Inflammatory macrophage treated with lipopolysaccharide for 1 hour (primary cell): ENCODE measurements at regions not wholly inside any gene's neighbourhood (a gene's known extent, or its start where the extent isn't known, plus 50 kb on each side); places are given as distances from the start of the nearest gene placed in this dataset.

Source experiments
- DNase-seq, 2 donors: peaks; one replicate each; pipeline ENCODE4 v3.0.0-alpha.2; 2020 to 2022

DNA sequence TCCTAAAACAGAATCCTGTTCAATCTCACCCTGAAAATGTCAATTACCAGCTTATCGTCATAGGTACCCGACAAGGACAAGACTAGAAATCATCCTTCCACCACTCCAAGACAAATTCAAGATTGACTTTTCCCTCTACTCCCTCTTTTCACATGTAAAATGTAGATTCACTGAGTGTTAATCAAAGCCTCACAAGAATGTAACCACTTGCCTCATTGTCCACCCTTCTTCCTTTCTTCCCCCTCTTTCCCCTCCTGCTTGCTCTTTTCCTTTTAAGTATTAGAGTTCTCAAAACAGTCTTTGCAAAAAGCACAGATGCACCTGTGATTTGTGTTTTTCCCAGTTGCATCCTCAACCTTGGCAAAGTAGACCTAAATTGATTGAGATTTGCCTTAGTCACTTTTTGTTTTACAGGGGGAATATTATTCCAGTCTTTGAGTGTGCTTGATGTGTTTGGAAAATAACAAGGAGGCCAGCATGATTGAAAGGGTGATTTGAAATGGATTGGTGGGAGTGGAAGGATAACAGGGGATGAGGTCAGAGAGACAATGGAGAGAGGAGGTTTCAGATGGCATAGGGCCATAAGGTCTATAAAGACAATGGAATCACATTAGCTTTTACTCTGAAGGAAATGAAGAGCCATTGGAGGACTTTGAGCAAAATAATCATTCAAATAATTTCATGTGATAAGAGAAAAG lies 231.3 kb upstream of the TYRP1 start:
- no peak for DNase-seq

DNA sequence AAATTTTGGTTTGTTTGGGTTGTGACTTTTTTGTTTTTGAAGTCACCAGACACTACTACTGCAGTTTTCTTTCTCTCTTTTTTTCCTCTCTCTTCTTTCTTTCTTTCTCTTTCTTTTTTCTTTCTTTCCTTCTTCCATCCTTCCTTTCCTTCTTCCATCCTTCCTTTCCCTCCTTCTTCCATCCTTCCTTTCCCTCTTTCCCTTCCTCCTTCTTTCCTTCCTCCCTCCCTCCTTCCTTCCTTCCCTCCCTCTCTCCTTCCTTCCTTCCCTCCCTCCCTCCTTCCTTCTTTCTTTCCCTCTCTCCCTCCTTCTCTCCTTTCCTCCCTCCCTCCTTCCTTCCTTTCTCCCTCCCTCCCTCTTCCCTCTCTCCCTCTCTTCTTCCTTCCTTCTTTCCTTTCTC lies 230.3 kb upstream of the TYRP1 start:
- DNase-seq = no peak

DNA sequence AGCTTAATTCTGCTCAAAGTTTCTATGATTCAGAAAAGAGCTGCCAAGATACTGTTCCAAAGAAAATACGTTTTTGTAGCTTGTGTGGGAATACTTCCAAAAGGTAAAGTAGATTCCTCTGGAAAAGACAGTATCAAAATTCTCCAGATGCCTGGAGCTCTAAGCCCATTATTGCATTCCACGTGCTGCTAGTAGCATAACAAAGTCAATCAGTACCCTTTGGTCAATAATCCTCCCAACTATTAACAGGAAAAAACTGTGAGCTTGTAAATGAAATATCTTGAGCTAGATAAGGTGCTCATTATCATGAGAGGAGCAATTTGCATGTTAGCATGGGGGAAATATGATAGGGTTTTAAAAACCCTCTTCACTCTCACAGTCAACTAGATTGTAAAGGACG lies 229.5 kb upstream of the TYRP1 start:
- DNase-seq = no peak

- DNase-seq = no peak
These were observed 228.8 kb upstream of the TYRP1 start for GRCh38 chr9:12464400-12464799.

GRCh38 chr9:12464910-12465512 lies 228.2 kb upstream of the TYRP1 start:
- DNase-seq = peak in 1 of 2 donors; percentile 49

GRCh38 chr9:12469084-12469483 lies 224.1 kb upstream of the TYRP1 start:
- DNase-seq = no peak

DNA sequence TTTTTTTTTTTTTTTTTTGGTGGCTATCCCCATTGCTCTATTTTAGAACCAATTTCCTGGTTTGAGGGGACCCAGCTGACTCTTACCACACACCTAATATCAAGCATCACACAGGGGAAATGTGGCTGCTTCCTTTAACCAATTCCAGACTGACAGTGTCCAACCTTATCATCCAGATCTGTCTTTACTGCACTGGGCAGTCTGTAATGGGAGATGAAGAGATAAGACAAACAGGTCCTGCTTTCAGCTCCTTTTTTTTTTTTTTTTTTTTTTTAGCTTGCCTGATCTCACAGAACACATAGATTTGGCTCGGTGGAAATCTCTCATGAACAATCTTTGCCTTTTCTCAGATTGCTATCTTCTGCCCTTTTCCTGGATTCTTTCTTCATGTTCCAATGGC lies 198.8 kb upstream of the TYRP1 start:
- no peak for DNase-seq

GRCh38 chr9:12497790-12498189 lies 195.4 kb upstream of the TYRP1 start:
- no peak for DNase-seq

- DNase-seq = no peak
These were observed 190.7 kb upstream of the TYRP1 start for GRCh38 chr9:12502520-12502919.

DNA sequence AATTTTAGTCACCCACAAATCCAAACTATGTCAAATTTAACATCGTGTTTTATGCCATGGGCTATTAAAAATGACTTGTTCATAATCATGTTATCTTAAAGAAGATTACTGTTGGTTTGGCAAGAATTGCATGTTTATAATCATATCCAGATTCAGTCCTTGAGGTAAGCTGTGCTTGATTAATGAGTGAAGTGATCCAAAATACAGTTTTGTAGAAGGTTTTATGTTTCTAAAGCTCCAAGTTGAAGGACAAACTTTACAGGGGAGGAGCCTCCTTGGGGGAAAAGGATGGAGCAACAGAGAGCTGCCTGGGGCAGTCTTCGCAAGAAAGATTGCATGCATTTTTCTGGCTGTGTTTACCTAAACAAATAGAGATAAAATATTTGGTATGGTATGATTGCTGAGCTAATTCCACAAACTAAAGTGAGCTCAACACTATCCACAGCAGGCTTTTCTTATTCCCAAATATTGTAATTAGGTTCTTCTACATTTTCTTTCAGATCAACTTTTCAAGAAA lies 189.5 kb upstream of the TYRP1 start:
- no peak for DNase-seq

- DNase-seq = no peak
These were observed 182.6 kb upstream of the TYRP1 start for GRCh38 chr9:12510551-12510950.

- DNase-seq = no peak
These were observed 181.5 kb upstream of the TYRP1 start for GRCh38 chr9:12511726-12512125.

- DNase-seq = no peak
These were observed 177.2 kb upstream of the TYRP1 start for GRCh38 chr9:12516031-12516430.

- no peak for DNase-seq
These were observed 176.6 kb upstream of the TYRP1 start for GRCh38 chr9:12516573-12516972.

GRCh38 chr9:12538842-12539579 lies 154.2 kb upstream of the TYRP1 start:
- no peak for DNase-seq

DNA sequence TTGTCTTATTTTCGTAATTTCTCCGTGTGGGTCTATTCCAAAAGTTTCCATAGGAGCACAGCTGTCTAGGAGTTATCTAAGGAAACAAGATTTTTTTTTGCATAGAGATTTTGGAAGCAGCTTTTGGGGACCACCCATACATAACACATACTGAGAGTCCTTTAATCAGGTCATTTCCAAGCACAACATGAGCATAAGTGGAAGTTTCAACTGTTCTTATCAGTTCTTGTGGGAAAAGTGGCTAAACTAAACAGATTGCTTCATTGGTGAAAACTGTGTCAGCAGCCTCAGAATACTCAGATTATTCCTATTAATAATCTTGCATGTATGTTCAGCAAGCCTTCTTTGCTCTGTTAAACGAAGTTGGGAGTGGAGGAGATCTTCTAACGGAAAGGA lies 153.6 kb upstream of the TYRP1 start:
- DNase-seq = no peak

DNA sequence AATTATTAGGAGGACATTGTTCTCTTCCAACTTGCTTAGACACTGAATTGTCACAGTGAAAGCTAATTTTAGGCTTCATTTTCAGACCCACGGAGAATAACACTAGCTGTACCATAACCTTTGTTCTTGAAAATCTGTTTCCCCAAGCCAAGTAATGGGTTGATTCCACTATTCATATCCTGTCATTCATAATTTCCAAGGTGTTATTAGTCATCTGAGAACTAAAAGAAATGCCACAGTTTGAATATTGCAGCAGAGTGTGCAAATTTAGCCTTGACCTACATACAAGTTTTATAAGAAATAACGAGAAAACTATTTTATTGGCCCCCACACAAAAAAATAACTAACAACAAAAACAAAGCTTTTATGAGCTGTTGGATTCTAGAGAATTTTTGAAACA lies 148.5 kb upstream of the TYRP1 start:
- no peak for DNase-seq

DNA sequence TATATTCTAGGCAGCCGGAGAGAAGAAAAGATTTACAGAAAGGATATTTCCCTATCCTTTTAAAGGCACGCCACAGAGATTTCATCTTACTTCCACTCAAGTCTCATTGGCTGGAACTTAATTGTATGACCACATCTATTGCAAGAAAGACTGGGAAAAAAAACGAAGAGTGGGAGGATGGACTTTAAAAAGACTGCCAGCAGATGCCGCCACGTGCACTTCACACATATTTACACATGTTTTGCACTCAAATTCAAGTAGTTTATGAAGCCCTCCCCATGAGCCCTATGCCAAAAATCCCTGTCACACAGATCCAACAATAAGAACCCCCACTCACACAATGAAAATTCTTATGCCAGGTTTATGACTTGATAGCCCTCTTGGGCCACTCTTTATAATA lies 138.5 kb upstream of the TYRP1 start:
- DNase-seq = no peak

DNA sequence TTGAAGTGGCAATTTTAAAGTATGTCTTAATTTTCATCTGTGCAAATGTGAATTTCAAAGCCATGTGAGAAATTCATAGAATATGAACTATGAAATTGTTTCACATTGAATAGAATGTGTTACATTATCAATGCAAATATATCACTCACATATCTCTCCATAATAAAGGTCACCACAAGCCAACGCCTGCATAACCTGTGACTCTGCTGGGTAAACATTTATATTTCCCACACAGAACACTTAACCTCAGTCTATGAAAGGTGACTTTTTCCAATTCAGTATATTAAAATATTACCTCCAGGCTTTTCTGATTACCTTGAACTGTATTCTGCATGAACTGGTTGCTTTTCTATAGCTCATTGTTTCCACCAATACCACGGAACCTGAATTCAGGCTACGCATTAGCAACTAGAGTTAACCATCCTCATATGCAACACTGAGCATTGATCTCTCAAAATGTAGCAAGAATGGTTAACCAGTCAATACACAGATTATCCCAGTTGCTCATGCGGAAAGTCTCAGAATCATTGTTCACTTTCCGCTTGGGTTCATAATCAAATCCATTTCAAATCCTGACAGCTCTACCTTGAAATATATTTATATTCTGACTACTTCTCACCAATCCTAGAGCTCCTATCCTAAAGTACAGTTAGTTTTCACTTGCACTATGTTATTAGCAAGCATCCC lies 126.6 kb upstream of the TYRP1 start:
- DNase-seq = no peak

GRCh38 chr9:12584656-12585522 lies 108.3 kb upstream of the TYRP1 start:
- DNase-seq = no peak

- DNase-seq = no peak
These were observed 97.8 kb upstream of the TYRP1 start for GRCh38 chr9:12595400-12595799.

GRCh38 chr9:12604164-12604821 lies 88.9 kb upstream of the TYRP1 start:
- no peak for DNase-seq
